Progenitor cell of endocrine pancreas (in vitro differentiated cells): ENCODE measurements at regions not wholly inside any gene's neighbourhood (a gene's known extent, or its start where the extent isn't known, plus 50 kb on each side); places are given as distances from the start of the nearest gene placed in this dataset.

Experiments used
- DNase-seq: peaks from one replicate; pipeline ENCODE4 v3.0.0; 2021; ENCODE audit warnings: low spot score; ENCODE audit not compliant: unreplicated experiment
- H3K27ac Mint-ChIP-seq: 2 replicates; pipeline ENCODE4 v1.8.0; 2021; ENCODE audit warnings: mild to moderate bottlenecking, moderate library complexity, mixed read lengths
- H3K27me3 Mint-ChIP-seq: 2 replicates; pipeline ENCODE4 v1.8.0; 2021; ENCODE audit warnings: mixed read lengths
- H3K36me3 Mint-ChIP-seq: 2 replicates; pipeline ENCODE4 v1.8.0; 2022; ENCODE audit warnings: mixed read lengths; ENCODE audit not compliant: insufficient read depth
- H3K4me1 Mint-ChIP-seq: 2 replicates; pipeline ENCODE4 v1.8.0; 2021; ENCODE audit warnings: low read depth, mixed read lengths
- H3K4me3 Mint-ChIP-seq: 2 replicates; pipeline ENCODE4 v1.8.0; 2021; ENCODE audit warnings: low read depth, mild to moderate bottlenecking, moderate library complexity, mixed read lengths
- H3K9me3 Mint-ChIP-seq: 2 replicates; pipeline ENCODE4 v1.8.0; 2021; ENCODE audit warnings: low read depth, mixed read lengths
- CTCF ChIP-seq: fragments of 200-600 bp; sonication (generic); IDR thresholded peaks from one replicate; pipeline ENCODE4 v1.5.0; 2021; ENCODE audit warnings: antibody characterized with exemption, mild to moderate bottlenecking; ENCODE audit not compliant: unreplicated experiment

- H3K4me3 Mint-ChIP-seq: no peak overlapping the region
- no peak overlapping the region for H3K27ac Mint-ChIP-seq
- no peaks in the 10 kb centered on the region for H3K36me3 Mint-ChIP-seq
- H3K4me1 Mint-ChIP-seq: peaks cover 34% of the 10 kb centered on the region
- H3K27me3 Mint-ChIP-seq: no peaks in the 10 kb centered on the region
- no peak for DNase-seq
- no peak for TF ChIP-seq CTCF
- H3K9me3 Mint-ChIP-seq: peaks cover 6% of the 10 kb centered on the region
Measured at GRCh38 chr10:107800061-107800460, 635.6 kb upstream of the SORCS1 start.

GRCh38 chr10:107790271-107790670, 625.8 kb upstream of the SORCS1 start:
- DNase-seq: no peak
- Mint-ChIP-seq H3K27me3 (no peaks in the 10 kb centered on the region), H3K9me3 (peaks cover 15% of the 10 kb centered on the region), H3K4me1 (no peaks in the 10 kb centered on the region), H3K36me3 (peaks cover 3% of the 10 kb centered on the region), H3K4me3 (no peak overlapping the region), H3K27ac (no peak overlapping the region)
- no peak for TF ChIP-seq CTCF

GRCh38 chr10:107771066-107771465, 606.6 kb upstream of the SORCS1 start:
- H3K27ac Mint-ChIP-seq: no peak overlapping the region
- no peak for TF ChIP-seq CTCF
- H3K4me3 Mint-ChIP-seq: no peak overlapping the region
- H3K9me3 Mint-ChIP-seq: peaks cover 14% of the 10 kb centered on the region
- H3K36me3 Mint-ChIP-seq: no peaks in the 10 kb centered on the region
- DNase-seq: no peak
- peaks cover under 1% of the 10 kb centered on the region for H3K4me1 Mint-ChIP-seq
- H3K27me3 Mint-ChIP-seq: no peaks in the 10 kb centered on the region

GRCh38 chr10:107767185-107767584, 602.7 kb upstream of the SORCS1 start:
- Mint-ChIP-seq H3K4me1 (peaks cover 6% of the 10 kb centered on the region), H3K4me3 (no peak overlapping the region), H3K9me3 (peaks cover 8% of the 10 kb centered on the region), H3K27me3 (no peaks in the 10 kb centered on the region), H3K36me3 (no peaks in the 10 kb centered on the region), H3K27ac (no peak overlapping the region)
- TF ChIP-seq CTCF: no peak
- no peak for DNase-seq

GRCh38 chr10:107754814-107755213, 590.3 kb upstream of the SORCS1 start:
- H3K27me3 Mint-ChIP-seq: no peaks in the 10 kb centered on the region
- peaks cover 3% of the 10 kb centered on the region for H3K9me3 Mint-ChIP-seq

More at GRCh38 chr10:107754814-107755213, 590.3 kb upstream of the SORCS1 start:
- Mint-ChIP-seq H3K4me1 (peaks cover 2% of the 10 kb centered on the region), H3K36me3 (no peaks in the 10 kb centered on the region), H3K27ac (no peak overlapping the region), H3K4me3 (no peak overlapping the region)
- no peak for TF ChIP-seq CTCF
- DNase-seq: no peak
